ENCODE measurements at regions not wholly inside any gene's neighbourhood (a gene's known extent, or its start where the extent isn't known, plus 50 kb on each side); places are given as distances from the start of the nearest gene placed in this dataset.

DNA sequence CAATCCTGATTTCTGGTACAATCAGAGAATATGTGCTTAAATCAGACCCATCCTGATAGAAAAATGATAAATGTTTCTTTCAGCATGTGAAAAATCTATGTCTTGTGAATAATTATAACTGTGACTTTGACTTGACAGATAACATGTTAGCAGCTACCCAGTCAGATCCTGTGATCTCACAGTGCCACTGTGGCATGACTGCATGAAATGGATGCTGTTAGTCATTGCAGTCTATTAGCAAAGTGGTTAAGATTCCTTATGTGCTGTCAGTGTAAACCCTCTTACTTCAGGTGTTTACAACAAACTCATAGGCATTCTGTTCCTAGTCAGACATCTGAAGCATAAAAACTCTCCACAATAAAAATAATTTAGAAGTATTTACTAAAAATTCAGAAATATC lies 244.6 kb upstream of the RND3 start:
- H3K36me3 ChIP-seq: no peaks in the 10 kb centered on the region
- peaks cover 12% of the 10 kb centered on the region for H3K4me1 Mint-ChIP-seq
- H3K4me3 Mint-ChIP-seq: no peak overlapping the region
- H3K27me3 ChIP-seq: no peaks in the 10 kb centered on the region
- no peaks in the 10 kb centered on the region for H3K9me3 Mint-ChIP-seq
- H3K9ac ChIP-seq: no peak overlapping the region
- no peak for DNase-seq (ENCODE audit: low spot score)
- H4K20me1 ChIP-seq (ENCODE audit: low read depth): no peaks in the 10 kb centered on the region
- peaks cover 8% of the 10 kb centered on the region for H3K4me1 ChIP-seq
- TF ChIP-seq EZH2phosphoT487 (IDR thresholded peaks at IDR 0.05): no peak
- no peak for TF ChIP-seq EZH2 (IDR thresholded peaks at IDR 0.05)
- TF ChIP-seq, protein P1, sequence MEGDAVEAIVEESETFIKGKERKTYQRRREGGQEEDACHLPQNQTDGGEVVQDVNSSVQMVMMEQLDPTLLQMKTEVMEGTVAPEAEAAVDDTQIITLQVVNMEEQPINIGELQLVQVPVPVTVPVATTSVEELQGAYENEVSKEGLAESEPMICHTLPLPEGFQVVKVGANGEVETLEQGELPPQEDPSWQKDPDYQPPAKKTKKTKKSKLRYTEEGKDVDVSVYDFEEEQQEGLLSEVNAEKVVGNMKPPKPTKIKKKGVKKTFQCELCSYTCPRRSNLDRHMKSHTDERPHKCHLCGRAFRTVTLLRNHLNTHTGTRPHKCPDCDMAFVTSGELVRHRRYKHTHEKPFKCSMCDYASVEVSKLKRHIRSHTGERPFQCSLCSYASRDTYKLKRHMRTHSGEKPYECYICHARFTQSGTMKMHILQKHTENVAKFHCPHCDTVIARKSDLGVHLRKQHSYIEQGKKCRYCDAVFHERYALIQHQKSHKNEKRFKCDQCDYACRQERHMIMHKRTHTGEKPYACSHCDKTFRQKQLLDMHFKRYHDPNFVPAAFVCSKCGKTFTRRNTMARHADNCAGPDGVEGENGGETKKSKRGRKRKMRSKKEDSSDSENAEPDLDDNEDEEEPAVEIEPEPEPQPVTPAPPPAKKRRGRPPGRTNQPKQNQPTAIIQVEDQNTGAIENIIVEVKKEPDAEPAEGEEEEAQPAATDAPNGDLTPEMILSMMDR (IDR thresholded peaks at IDR 0.05): no peak
- H2AFZ ChIP-seq (replicated peaks): no peak overlapping the region
- H3K27ac ChIP-seq: no peak overlapping the region
- H3K79me2 ChIP-seq (ENCODE audit: low read depth): no peaks in the 10 kb centered on the region
- no peaks in the 10 kb centered on the region for H3K9me3 ChIP-seq (ENCODE audit: low read depth)
- H3F3A ChIP-seq (ENCODE audit: low read depth): no peaks in the 10 kb centered on the region
- H3K27ac Mint-ChIP-seq: no peak overlapping the region
- H3K36me3 Mint-ChIP-seq: no peaks in the 10 kb centered on the region
- H3K27me3 Mint-ChIP-seq (ENCODE audit: insufficient read depth, low read depth): no peaks in the 10 kb centered on the region
- H3K4me3 ChIP-seq: no peak overlapping the region
- no peak overlapping the region for H3K4me2 ChIP-seq

DNA sequence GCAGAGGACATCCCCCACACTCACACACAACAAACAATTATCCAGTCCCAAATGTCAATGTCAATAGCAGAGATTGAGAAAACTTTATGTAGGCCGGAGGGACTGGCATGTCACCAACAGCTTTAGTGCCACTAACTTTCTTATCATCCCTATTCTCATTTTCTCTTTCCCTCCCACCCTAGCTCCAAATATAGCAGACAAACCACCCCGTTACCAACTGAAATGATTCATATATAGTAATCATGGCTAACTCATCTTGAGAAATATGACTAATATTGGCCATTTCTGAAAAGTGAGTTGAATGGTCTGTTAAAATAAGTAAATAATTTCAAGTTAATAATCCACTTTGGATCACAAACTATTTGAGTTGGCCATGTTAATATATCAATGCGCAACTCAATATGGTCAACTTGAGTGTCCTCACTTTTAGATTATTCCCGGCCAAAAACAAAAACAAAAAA lies 242.1 kb upstream of the RND3 start:
- no peaks in the 10 kb centered on the region for H3K4me1 ChIP-seq
- no peak overlapping the region for H2AFZ ChIP-seq (replicated peaks)
- H3K36me3 ChIP-seq: no peaks in the 10 kb centered on the region
- H3K27ac ChIP-seq: no peak overlapping the region
- H3K4me3 ChIP-seq: no peak overlapping the region
- no peak overlapping the region for H3K4me2 ChIP-seq
- H4K20me1 ChIP-seq (ENCODE audit: low read depth): no peaks in the 10 kb centered on the region
- no peaks in the 10 kb centered on the region for H3K9me3 ChIP-seq (ENCODE audit: low read depth)
- DNase-seq (ENCODE audit: low spot score): no peak
- H3K36me3 Mint-ChIP-seq: no peaks in the 10 kb centered on the region
- peaks cover 2% of the 10 kb centered on the region for H3K27me3 Mint-ChIP-seq (ENCODE audit: insufficient read depth, low read depth)
- H3K79me2 ChIP-seq (ENCODE audit: low read depth): no peaks in the 10 kb centered on the region
- H3K27me3 ChIP-seq: no peaks in the 10 kb centered on the region
- H3K9ac ChIP-seq: no peak overlapping the region
- peaks cover 11% of the 10 kb centered on the region for H3K9me3 Mint-ChIP-seq
- TF ChIP-seq EZH2phosphoT487 (IDR thresholded peaks at IDR 0.05) (no peak), EZH2 (IDR thresholded peaks at IDR 0.05) (no peak)
- TF ChIP-seq, protein P1 (IDR thresholded peaks at IDR 0.05): no peak
- no peak overlapping the region for H3K27ac Mint-ChIP-seq
- H3F3A ChIP-seq (ENCODE audit: low read depth): no peaks in the 10 kb centered on the region
- no peak overlapping the region for H3K4me3 Mint-ChIP-seq
- peaks cover 3% of the 10 kb centered on the region for H3K4me1 Mint-ChIP-seq

DNA sequence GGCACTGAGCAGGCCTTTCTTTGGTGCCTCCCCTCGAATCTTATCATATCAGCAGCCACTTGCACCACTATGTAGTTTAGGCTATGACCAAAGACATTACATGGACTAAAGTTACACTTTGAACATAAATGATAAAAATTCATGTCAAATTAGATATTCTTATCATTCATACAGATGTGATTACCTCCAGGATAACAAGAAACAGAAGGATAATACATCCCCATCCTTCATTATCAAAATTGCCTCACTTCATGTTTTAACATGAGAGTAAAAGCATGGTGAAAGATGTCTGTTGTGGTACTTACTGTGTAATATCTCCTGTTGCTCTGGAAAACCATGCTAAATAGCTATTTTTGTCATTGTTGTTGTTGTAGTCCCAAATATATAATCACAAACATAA lies 230.8 kb upstream of the RND3 start:
- Histone ChIP-seq H3K9ac (no peak overlapping the region), H3F3A (ENCODE audit: low read depth) (no peaks in the 10 kb centered on the region), H3K4me2 (no peak overlapping the region), H3K27ac (no peak overlapping the region), H3K36me3 (no peaks in the 10 kb centered on the region), H2AFZ (replicated peaks) (no peak overlapping the region), H4K20me1 (ENCODE audit: low read depth) (no peaks in the 10 kb centered on the region), H3K27me3 (no peaks in the 10 kb centered on the region), H3K9me3 (ENCODE audit: low read depth) (no peaks in the 10 kb centered on the region), H3K4me3 (no peak overlapping the region), H3K79me2 (ENCODE audit: low read depth) (no peaks in the 10 kb centered on the region), H3K4me1 (no peaks in the 10 kb centered on the region)
- Mint-ChIP-seq H3K4me1 (peaks cover 2% of the 10 kb centered on the region), H3K9me3 (peaks cover 2% of the 10 kb centered on the region), H3K27me3 (ENCODE audit: insufficient read depth, low read depth) (peaks cover 3% of the 10 kb centered on the region), H3K36me3 (no peaks in the 10 kb centered on the region), H3K27ac (no peak overlapping the region), H3K4me3 (no peak overlapping the region)
- no peak for DNase-seq (ENCODE audit: low spot score)
- no peak for TF ChIP-seq EZH2phosphoT487 (IDR thresholded peaks at IDR 0.05)
- TF ChIP-seq, protein P1 (IDR thresholded peaks at IDR 0.05): no peak
- TF ChIP-seq EZH2 (IDR thresholded peaks at IDR 0.05): no peak
